GM12878 (cell line): ENCODE measurements at regions not wholly inside any gene's neighbourhood (a gene's known extent, or its start where the extent isn't known, plus 50 kb on each side); places are given as distances from the start of the nearest gene placed in this dataset.

Source experiments
- ATAC-seq: fragments of 200-7000 bp; cut with Tn5 transposase; 3 replicates; pipeline ENCODE4 v1.9.1; 2020; ENCODE audit warnings: mild to moderate bottlenecking, moderate library complexity
- BruUV-seq: library from RNA; stranded (reverse); fragments of 400-500 nt; replicated peaks from 2 replicates; lab custom pipeline; 2021; lab: Mats Ljungman, UMichigan
- CTCF ChIA-PET: fragments of 300-600 bp; sonication (Branson Sonifier 250); formaldehyde crosslinking; extraction: SDS; loops from one replicate; lab custom pipeline; 2021; ENCODE audit warnings: inconsistent platforms; lab: Yijun Ruan, JAX
- POLR2A ChIA-PET: fragments of 350-600 bp; formaldehyde crosslinking; extraction: SDS; loops from one replicate; lab custom pipeline; 2021; ENCODE audit warnings: inconsistent platforms; lab: Charles Lee
- RAD21 ChIA-PET: fragments of 300-600 bp; sonication (Branson Sonifier 250); formaldehyde crosslinking; loops from one replicate; lab custom pipeline; 2023; ENCODE audit warnings: antibody characterized with exemption; ENCODE audit not compliant: unreplicated experiment; lab: Charles Lee
- SMC1A ChIA-PET: fragments of 300-600 bp; sonication (Branson Sonifier 250); formaldehyde crosslinking; loops from one replicate; lab custom pipeline; 2023; ENCODE audit not compliant: unreplicated experiment, uncharacterized antibody; lab: Charles Lee
- DNase-seq: peaks from one replicate; pipeline ENCODE4 v3.0.0-alpha.2; 2011; ENCODE audit warnings: low read depth, low spot score
- FAIRE-seq: peaks from 3 replicates; lab custom pipeline; 2011; peaks lifted over from hg19 to GRCh38; lab: Jason Lieb, UNC
- H2AFZ ChIP-seq: 2 replicates; pipeline ENCODE4 v1.6.0; 2011; ENCODE audit warnings: low read depth, low read length, control low read depth; ENCODE audit not compliant: control insufficient read depth
- H3K27ac ChIP-seq: 2 replicates; pipeline ENCODE4 v1.5.1; 2011; ENCODE audit warnings: control low read depth; ENCODE audit not compliant: control insufficient read depth, insufficient read depth
- H3K27me3 ChIP-seq, 2 experiments: replicated peaks in 1 of 2; 2 replicates each; pipeline versions ENCODE4 v1.6.0 to v1.6.1; 2011; ENCODE audit warnings: low read length in 1 of 2; ENCODE audit not compliant: control insufficient read depth in 2 of 2, insufficient read depth in 2 of 2
- H3K36me3 ChIP-seq, 2 experiments: 2 replicates each; pipeline ENCODE4 v1.5.1; 2011; ENCODE audit warnings: low read length in 1 of 2; ENCODE audit not compliant: control insufficient read depth in 2 of 2, insufficient read depth in 2 of 2
- H3K4me1 ChIP-seq: 2 replicates; pipeline ENCODE4 v1.6.1; 2011; ENCODE audit warnings: mild to moderate bottlenecking, low read length, moderate library complexity, mixed read lengths; ENCODE audit not compliant: control insufficient read depth, insufficient read depth
- H3K4me2 ChIP-seq: 2 replicates; pipeline ENCODE4 v1.6.0; 2011; ENCODE audit warnings: control low read depth; ENCODE audit not compliant: control insufficient read depth, insufficient read depth
- H3K4me3 ChIP-seq: fragments of 200-600 bp; sonication (generic); 2 replicates; pipeline ENCODE4 v1.5.1; 2016
- H3K79me2 ChIP-seq: 2 replicates; pipeline ENCODE4 v1.6.0; 2011; ENCODE audit warnings: low read length; ENCODE audit not compliant: control insufficient read depth, insufficient read depth
- H3K9ac ChIP-seq: 2 replicates; pipeline ENCODE4 v1.8.0; 2011; ENCODE audit warnings: low read length, control low read depth, mixed read lengths; ENCODE audit not compliant: control insufficient read depth, insufficient read depth
- H3K9me3 ChIP-seq: replicated peaks from 3 replicates; pipeline ENCODE4 v1.5.1; 2011; ENCODE audit warnings: mild to moderate bottlenecking, low read length; ENCODE audit not compliant: control insufficient read depth, insufficient read depth
- H4K20me1 ChIP-seq: 2 replicates; pipeline ENCODE4 v1.6.0; 2011; ENCODE audit not compliant: control insufficient read depth, insufficient read depth
- BRCA1 ChIP-seq: IDR thresholded peaks from 2 replicates; pipeline ENCODE4 v1.6.1; 2011; ENCODE audit warnings: low read depth, low read length, improper control_type of control experiment
- CBX5 ChIP-seq: sonication (generic); IDR thresholded peaks from 2 replicates; pipeline ENCODE4 v1.6.1; 2016; ENCODE audit warnings: low read depth, moderate library complexity, mild to moderate bottlenecking, inconsistent platforms
- ELK1 ChIP-seq: IDR thresholded peaks from 2 replicates; pipeline ENCODE4 v1.6.1; 2012; ENCODE audit warnings: low read depth, low read length, improper control_type of control experiment
- HCFC1 ChIP-seq: fragments of 150-350 bp; IDR thresholded peaks from 2 replicates; pipeline ENCODE4 v1.6.1; 2014; ENCODE audit warnings: low read length
- KLF5 ChIP-seq: fragments of 450-650 bp; IDR thresholded peaks from 2 replicates; pipeline ENCODE4 v1.6.1; 2014; ENCODE audit warnings: mild to moderate bottlenecking; ENCODE audit not compliant: partially characterized antibody
- PKNOX1 ChIP-seq: fragments of 450-650 bp; IDR thresholded peaks from 2 replicates; pipeline ENCODE4 v1.6.1; 2016; ENCODE audit warnings: mild to moderate bottlenecking
- RB1 ChIP-seq: fragments of 450-650 bp; formaldehyde crosslinking; IDR thresholded peaks from 2 replicates; pipeline ENCODE4 v1.6.1; 2017; ENCODE audit warnings: mild to moderate bottlenecking, borderline replicate concordance
- RELA ChIP-seq: fragments of 450-650 bp; IDR thresholded peaks from 2 replicates; pipeline ENCODE4 v1.8.0; 2014; ENCODE audit warnings: borderline replicate concordance; ENCODE audit not compliant: partially characterized antibody
- SP1 ChIP-seq: IDR thresholded peaks from one replicate; pipeline ENCODE4 v1.6.1; 2011; ENCODE audit warnings: low read depth, low read length
- ZNF207 ChIP-seq: fragments of 450-650 bp; IDR thresholded peaks from 2 replicates; pipeline ENCODE4 v1.6.1; 2014; ENCODE audit warnings: antibody characterized with exemption, mild to moderate bottlenecking, borderline replicate concordance
- WGBS: methylation state at CpG from one replicate; pipeline ENCODE4 v1.1.6; 2016; ENCODE audit warnings: low lambda C conversion rate; ENCODE audit not compliant: insufficient replicate concordance, insufficient coverage; ENCODE audit errors: missing lambda C conversion rate; 5-methylcytosine and 5-hydroxymethylcytosine counted together
- in situ Hi-C: fragments of 300-500 bp; cut with MboI; formaldehyde crosslinking; loops from 9 replicates; pipeline ENCODE4 v1.14.3; 2018; ENCODE audit warnings: mixed read lengths
- intact Hi-C: fragments of 100-400 bp; cut with micrococcal nuclease; formaldehyde crosslinking; loops from one replicate; pipeline ENCODE4 v1.14.2; 2022; ENCODE audit not compliant: unreplicated experiment

- Histone ChIP-seq H3K36me3 (no peaks in the 10 kb centered on the region), H4K20me1 (no peaks in the 10 kb centered on the region), H3K4me1 (no peaks in the 10 kb centered on the region), H2AFZ (no peak overlapping the region), H3K27ac (no peak overlapping the region), H3K9ac (no peak overlapping the region), H3K9me3 (no peaks in the 10 kb centered on the region), H3K79me2 (no peaks in the 10 kb centered on the region), H3K4me2 (no peak overlapping the region), H3K27me3 (peaks cover 0 to 2% of the 10 kb centered on the region in 2 experiments; a peak in 1 of 4 replicates), H3K4me3 (no peak overlapping the region)
- FAIRE-seq: no peak
- no peak for ATAC-seq
- WGBS: 80% methylated on average over 3 of the region's 3 CpGs
- RAD21 ChIA-PET: no interaction called here
- no peak for DNase-seq
- no TSS peak for BruUV-seq
- TF ChIP-seq CBX5: no peak
- intact Hi-C loops: no loop called here
- SMC1A ChIA-PET: interaction anchor here (1.4 to 1.8 kb wide), 3 partner anchors 10 to 23 kb away, joined by 3 to 5 read pairs (median 4); no protein-coding TSS in a partner anchor
- POLR2A ChIA-PET: no interaction called here
- in situ Hi-C loops: no loop called here
- CTCF ChIA-PET: interaction anchor here (0.6 to 1.4 kb wide), 5 partner anchors 9 to 71 kb away, joined by 3 to 5 read pairs (median 4); no protein-coding TSS in a partner anchor
Observed at GRCh38 chr5:61254969-61255555, 77.0 kb upstream of the ZSWIM6 start.

- peaks cover 0 to 2% of the 10 kb centered on the region in 2 experiments; a peak in 1 of 4 replicates for H3K27me3 ChIP-seq
- H3K4me3 ChIP-seq: no peak overlapping the region
- DNase-seq (no peak), FAIRE-seq (no peak), ATAC-seq (no peak)
- SMC1A ChIA-PET: interaction anchor here (1.0 to 1.8 kb wide), 2 partner anchors 12 to 17 kb away, joined by 3 read pairs; no protein-coding TSS in a partner anchor
- RAD21 ChIA-PET: no interaction called here
- no peaks in the 10 kb centered on the region for H3K36me3 ChIP-seq
- TF ChIP-seq HCFC1: no peak
- TF ChIP-seq KLF5: no peak
- TF ChIP-seq ELK1: no peak
- no peak for TF ChIP-seq RB1
- no peak for TF ChIP-seq BRCA1
- no peak for TF ChIP-seq SP1
- TF ChIP-seq CBX5: no peak
- TF ChIP-seq ZNF207: no peak
- TF ChIP-seq RELA: no peak
- TF ChIP-seq PKNOX1: no peak
- H4K20me1 ChIP-seq: no peaks in the 10 kb centered on the region
- intact Hi-C loops: no loop called here
- no peak overlapping the region for H3K9ac ChIP-seq
- no peaks in the 10 kb centered on the region for H3K9me3 ChIP-seq
- H3K27ac ChIP-seq: no peak overlapping the region
- POLR2A ChIA-PET: no interaction called here
- no peak overlapping the region for H3K4me2 ChIP-seq
- no peaks in the 10 kb centered on the region for H3K79me2 ChIP-seq
- in situ Hi-C loops: no loop called here
- no peaks in the 10 kb centered on the region for H3K4me1 ChIP-seq
- BruUV-seq: no TSS peak
- H2AFZ ChIP-seq: no peak overlapping the region
- 0% methylated on average over 1 of the region's 1 CpG for WGBS
- CTCF ChIA-PET: interaction anchor here (0.7 kb wide), 2 partner anchors 24 to 386 kb away, joined by 3 to 5 read pairs; no protein-coding TSS in a partner anchor
Observed at GRCh38 chr5:61256474-61256873, 75.6 kb upstream of the ZSWIM6 start.
